Neural progenitor cell (in vitro differentiated cells): ENCODE measurements at regions not wholly inside any gene's neighbourhood (a gene's known extent, or its start where the extent isn't known, plus 50 kb on each side); places are given as distances from the start of the nearest gene placed in this dataset.

Source experiments
- EZH2 ChIP-seq: fragments of 200-600 bp; sonication (generic); IDR thresholded peaks from 2 replicates; pipeline ENCODE4 v1.6.1; 2017; ENCODE audit warnings: antibody characterized with exemption, mild to moderate bottlenecking, moderate library complexity
- EZH2phosphoT487 ChIP-seq: fragments of 200-600 bp; sonication (generic); IDR thresholded peaks from 2 replicates; pipeline ENCODE4 v1.6.1; 2017; ENCODE audit warnings: antibody characterized with exemption
- TF ChIP-seq, protein P1 (sequence below): fragments of 200-600 bp; sonication (generic); IDR thresholded peaks from 2 replicates; pipeline ENCODE4 v1.5.1; 2017; ENCODE audit warnings: antibody characterized with exemption, mild to moderate bottlenecking

DNA sequence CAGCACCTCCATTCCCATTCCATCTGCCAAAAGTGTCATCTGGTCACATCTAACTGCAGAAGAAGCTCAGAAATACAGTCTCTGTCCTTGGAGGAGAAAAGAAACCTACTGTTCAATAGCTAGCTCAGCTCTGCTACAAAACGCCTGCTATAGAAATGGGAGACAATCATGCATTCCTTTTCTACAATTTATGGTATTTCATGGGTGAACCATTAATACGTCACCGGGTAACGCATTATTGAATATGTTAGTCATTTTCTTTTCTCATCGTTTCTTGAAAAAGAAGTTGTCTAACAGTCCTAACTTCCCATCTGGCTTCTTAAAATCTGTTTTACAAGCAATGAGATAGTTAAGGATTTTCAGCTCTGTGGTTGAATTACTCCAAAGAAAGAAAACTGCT, 496.7 kb upstream of the RBFOX1 start:
- TF ChIP-seq, protein P1, sequence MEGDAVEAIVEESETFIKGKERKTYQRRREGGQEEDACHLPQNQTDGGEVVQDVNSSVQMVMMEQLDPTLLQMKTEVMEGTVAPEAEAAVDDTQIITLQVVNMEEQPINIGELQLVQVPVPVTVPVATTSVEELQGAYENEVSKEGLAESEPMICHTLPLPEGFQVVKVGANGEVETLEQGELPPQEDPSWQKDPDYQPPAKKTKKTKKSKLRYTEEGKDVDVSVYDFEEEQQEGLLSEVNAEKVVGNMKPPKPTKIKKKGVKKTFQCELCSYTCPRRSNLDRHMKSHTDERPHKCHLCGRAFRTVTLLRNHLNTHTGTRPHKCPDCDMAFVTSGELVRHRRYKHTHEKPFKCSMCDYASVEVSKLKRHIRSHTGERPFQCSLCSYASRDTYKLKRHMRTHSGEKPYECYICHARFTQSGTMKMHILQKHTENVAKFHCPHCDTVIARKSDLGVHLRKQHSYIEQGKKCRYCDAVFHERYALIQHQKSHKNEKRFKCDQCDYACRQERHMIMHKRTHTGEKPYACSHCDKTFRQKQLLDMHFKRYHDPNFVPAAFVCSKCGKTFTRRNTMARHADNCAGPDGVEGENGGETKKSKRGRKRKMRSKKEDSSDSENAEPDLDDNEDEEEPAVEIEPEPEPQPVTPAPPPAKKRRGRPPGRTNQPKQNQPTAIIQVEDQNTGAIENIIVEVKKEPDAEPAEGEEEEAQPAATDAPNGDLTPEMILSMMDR = no peak
- TF ChIP-seq EZH2 (no peak), EZH2phosphoT487 (no peak)
